ENCODE measurements at regions not wholly inside any gene's neighbourhood (a gene's known extent, or its start where the extent isn't known, plus 50 kb on each side); places are given as distances from the start of the nearest gene placed in this dataset.

DNA sequence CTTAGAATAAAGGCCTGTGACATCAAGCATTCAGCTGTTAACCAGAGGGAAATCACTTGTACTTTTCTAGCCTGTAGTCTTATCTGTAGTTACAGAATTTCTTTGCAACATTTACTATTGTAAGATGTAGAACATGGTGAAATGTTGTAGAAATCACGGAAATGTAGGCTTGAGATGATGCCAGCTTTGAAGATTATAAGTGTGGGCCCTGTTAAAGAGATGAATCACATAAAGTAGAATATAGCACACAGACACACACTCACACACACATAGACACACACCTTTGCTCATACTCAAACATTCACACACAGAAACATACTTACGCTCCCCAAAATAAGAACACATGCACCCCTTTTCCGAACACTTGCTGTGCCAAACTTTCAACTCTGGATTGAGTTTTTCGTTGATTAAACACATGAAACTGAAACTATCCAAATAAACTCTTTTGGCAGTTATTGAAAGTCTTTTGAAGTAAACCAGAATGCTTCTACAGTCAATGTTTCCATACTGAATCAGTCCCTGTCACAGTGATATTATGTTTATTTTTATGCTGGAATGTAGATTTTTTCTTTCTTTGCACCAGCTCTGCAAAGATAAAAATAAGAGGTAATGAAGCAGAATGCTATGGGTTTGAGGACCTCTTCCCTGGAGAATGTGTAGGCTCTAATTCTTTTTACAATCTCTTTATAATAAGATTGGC is 230.3 kb upstream of the MEOX2 start:
- Histone ChIP-seq H3K27ac (ENCODE audit: low read length) (no peak overlapping the region), H3K79me2 (ENCODE audit: insufficient read depth, low read length) (no peaks in the 10 kb centered on the region), H3K27me3 (ENCODE audit: insufficient read depth, low read length, poor library complexity) (no peaks in the 10 kb centered on the region), H3K4me3 (ENCODE audit: low read depth in 1 of 2, low read length in 2 of 2) (no peak overlapping the region), H2AFZ (ENCODE audit: low read depth, low read length) (no peak overlapping the region), H3K36me3 (ENCODE audit: insufficient read depth, low read length) (no peaks in the 10 kb centered on the region), H3K4me2 (ENCODE audit: insufficient read depth, low read length) (no peak overlapping the region), H3K9ac (ENCODE audit: low read depth, low read length) (no peak overlapping the region), H4K20me1 (ENCODE audit: insufficient read depth, low read length) (no peaks in the 10 kb centered on the region), H3K9me3 (ENCODE audit: insufficient read depth, low read length, severe bottlenecking) (no peaks in the 10 kb centered on the region), H3K4me1 (ENCODE audit: insufficient read depth, low read length) (no peaks in the 10 kb centered on the region)
- ATAC-seq (ENCODE audit: insufficient read depth, low read depth) (no peak), DNase-seq (no peak)
- TF ChIP-seq EZH2 (IDR thresholded peaks at IDR 0.05; ENCODE audit: borderline replicate concordance, low read depth, low read length, severe bottlenecking) = no peak
- TF ChIP-seq, protein P1, sequence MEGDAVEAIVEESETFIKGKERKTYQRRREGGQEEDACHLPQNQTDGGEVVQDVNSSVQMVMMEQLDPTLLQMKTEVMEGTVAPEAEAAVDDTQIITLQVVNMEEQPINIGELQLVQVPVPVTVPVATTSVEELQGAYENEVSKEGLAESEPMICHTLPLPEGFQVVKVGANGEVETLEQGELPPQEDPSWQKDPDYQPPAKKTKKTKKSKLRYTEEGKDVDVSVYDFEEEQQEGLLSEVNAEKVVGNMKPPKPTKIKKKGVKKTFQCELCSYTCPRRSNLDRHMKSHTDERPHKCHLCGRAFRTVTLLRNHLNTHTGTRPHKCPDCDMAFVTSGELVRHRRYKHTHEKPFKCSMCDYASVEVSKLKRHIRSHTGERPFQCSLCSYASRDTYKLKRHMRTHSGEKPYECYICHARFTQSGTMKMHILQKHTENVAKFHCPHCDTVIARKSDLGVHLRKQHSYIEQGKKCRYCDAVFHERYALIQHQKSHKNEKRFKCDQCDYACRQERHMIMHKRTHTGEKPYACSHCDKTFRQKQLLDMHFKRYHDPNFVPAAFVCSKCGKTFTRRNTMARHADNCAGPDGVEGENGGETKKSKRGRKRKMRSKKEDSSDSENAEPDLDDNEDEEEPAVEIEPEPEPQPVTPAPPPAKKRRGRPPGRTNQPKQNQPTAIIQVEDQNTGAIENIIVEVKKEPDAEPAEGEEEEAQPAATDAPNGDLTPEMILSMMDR (IDR thresholded peaks at IDR 0.05; ENCODE audit: borderline replicate concordance, extremely low read depth, low read length, poor library complexity, severe bottlenecking) = no peak

- Histone ChIP-seq H3K36me3 (ENCODE audit: insufficient read depth, low read length) (no peaks in the 10 kb centered on the region), H3K9me3 (ENCODE audit: insufficient read depth, low read length, severe bottlenecking) (no peaks in the 10 kb centered on the region), H2AFZ (ENCODE audit: low read depth, low read length) (no peak overlapping the region), H3K27me3 (ENCODE audit: insufficient read depth, low read length, poor library complexity) (no peaks in the 10 kb centered on the region), H3K4me1 (ENCODE audit: insufficient read depth, low read length) (no peaks in the 10 kb centered on the region), H3K27ac (ENCODE audit: low read length) (no peak overlapping the region), H3K79me2 (ENCODE audit: insufficient read depth, low read length) (no peaks in the 10 kb centered on the region), H3K4me3 (ENCODE audit: low read depth in 1 of 2, low read length in 2 of 2) (no peak overlapping the region), H3K4me2 (ENCODE audit: insufficient read depth, low read length) (no peak overlapping the region), H3K9ac (ENCODE audit: low read depth, low read length) (no peak overlapping the region), H4K20me1 (ENCODE audit: insufficient read depth, low read length) (no peaks in the 10 kb centered on the region)
- ATAC-seq (ENCODE audit: insufficient read depth, low read depth) = no peak
- no peak for DNase-seq
- TF ChIP-seq, protein P1 (IDR thresholded peaks at IDR 0.05; ENCODE audit: borderline replicate concordance, extremely low read depth, low read length, poor library complexity, severe bottlenecking) = no peak
- no peak for TF ChIP-seq EZH2 (IDR thresholded peaks at IDR 0.05; ENCODE audit: borderline replicate concordance, low read depth, low read length, severe bottlenecking)
Observed at GRCh38 chr7:15915686-15916293, 229.3 kb upstream of the MEOX2 start.

DNA sequence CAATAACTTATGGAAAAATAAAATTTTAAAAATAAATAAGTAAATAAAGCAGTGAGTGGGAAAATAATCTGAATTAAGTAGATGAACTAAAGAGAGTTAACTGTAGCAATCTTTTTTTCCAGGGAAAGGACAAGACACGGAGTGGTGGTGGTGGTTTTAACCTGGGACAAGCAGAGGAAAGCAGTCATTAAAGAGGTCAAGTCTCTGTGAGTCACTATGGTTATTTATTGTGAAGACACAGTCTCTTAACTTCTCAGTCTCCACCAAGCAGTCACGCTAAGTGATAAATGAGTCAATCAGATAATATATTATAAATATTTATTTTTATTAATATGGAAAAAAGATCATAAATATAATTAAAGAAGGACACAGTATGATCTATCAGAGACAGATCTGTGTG is 228.1 kb upstream of the MEOX2 start:
- no peak overlapping the region for H3K4me3 ChIP-seq (ENCODE audit: low read depth in 1 of 2, low read length in 2 of 2)

More for the DNA sequence above, 228.1 kb upstream of the MEOX2 start:
- TF ChIP-seq EZH2 (IDR thresholded peaks at IDR 0.05; ENCODE audit: borderline replicate concordance, low read depth, low read length, severe bottlenecking) = no peak
- TF ChIP-seq, protein P1 (IDR thresholded peaks at IDR 0.05; ENCODE audit: borderline replicate concordance, extremely low read depth, low read length, poor library complexity, severe bottlenecking) = no peak
- Histone ChIP-seq H3K9ac (ENCODE audit: low read depth, low read length) (no peak overlapping the region), H3K27ac (ENCODE audit: low read length) (no peak overlapping the region), H3K4me1 (ENCODE audit: insufficient read depth, low read length) (no peaks in the 10 kb centered on the region), H3K9me3 (ENCODE audit: insufficient read depth, low read length, severe bottlenecking) (no peaks in the 10 kb centered on the region), H3K79me2 (ENCODE audit: insufficient read depth, low read length) (no peaks in the 10 kb centered on the region), H4K20me1 (ENCODE audit: insufficient read depth, low read length) (no peaks in the 10 kb centered on the region), H3K36me3 (ENCODE audit: insufficient read depth, low read length) (no peaks in the 10 kb centered on the region), H3K27me3 (ENCODE audit: insufficient read depth, low read length, poor library complexity) (no peaks in the 10 kb centered on the region), H3K4me2 (ENCODE audit: insufficient read depth, low read length) (no peak overlapping the region), H2AFZ (ENCODE audit: low read depth, low read length) (no peak overlapping the region)
- DNase-seq (no peak), ATAC-seq (ENCODE audit: insufficient read depth, low read depth) (no peak)
